T-helper 1 cell (primary cell): ENCODE measurements at regions not wholly inside any gene's neighbourhood (a gene's known extent, or its start where the extent isn't known, plus 50 kb on each side); places are given as distances from the start of the nearest gene placed in this dataset.

Source experiments
- DNase-seq, 5 donors: peaks; one replicate each; pipeline ENCODE4 v3.0.0-alpha.2; 2012 to 2020

DNA sequence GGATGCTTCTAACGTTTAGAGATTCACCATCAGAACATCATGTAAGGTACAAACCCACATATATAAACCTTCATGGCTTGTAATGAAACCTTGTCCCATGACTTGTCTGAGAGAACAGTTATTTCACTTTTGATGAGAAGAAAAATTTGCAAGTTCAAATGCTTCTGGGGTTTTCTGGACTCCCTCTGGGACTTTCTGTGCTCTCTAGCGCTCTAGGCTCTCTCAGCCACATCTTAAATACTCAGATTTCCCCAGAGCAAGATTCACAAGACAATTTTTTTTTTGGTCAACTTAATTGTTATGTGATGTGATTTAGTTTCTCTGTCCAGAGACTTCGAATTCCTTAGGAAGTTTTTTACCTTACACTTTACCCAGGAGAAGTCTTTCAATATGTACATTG lies 282.8 kb upstream of the EDNRB start:
- DNase-seq = no peak

DNA sequence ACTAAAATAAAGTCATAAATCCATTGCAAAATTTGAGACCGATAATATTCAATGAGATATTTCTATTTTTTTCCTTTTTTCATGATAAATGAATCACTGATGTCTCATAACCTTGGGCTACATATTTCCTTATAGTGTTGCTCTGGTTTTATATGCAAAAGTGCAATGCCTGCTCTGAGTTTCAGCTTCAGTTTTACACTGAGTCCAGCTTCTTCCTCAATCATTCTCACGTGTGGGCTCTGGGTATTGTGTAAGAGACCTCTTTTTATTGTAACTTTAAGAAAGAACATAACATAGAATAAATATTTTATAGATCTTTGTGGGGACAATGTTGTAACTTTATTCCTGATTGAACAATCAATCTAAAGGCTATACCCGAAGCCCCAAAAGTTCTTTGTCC lies 280.2 kb upstream of the EDNRB start:
- DNase-seq = no peak

DNA sequence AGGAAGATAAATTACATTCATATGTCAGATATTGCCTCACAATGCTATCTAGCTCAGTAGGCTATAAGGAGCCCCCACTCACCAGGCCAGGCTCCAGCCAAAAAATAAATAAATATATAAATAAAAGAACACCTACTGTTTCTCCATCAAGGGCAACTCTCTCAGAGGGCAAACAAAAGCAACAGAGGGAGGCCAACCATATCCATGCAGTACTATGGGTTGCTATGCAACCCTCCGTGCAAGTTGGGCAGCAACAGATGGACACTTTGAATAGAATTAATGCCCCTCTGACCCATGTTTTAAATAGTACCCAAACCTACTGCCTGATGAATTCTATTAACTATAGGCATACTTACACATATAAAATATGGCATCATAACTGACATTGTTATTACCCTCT lies 279.8 kb upstream of the EDNRB start:
- no peak for DNase-seq

DNA sequence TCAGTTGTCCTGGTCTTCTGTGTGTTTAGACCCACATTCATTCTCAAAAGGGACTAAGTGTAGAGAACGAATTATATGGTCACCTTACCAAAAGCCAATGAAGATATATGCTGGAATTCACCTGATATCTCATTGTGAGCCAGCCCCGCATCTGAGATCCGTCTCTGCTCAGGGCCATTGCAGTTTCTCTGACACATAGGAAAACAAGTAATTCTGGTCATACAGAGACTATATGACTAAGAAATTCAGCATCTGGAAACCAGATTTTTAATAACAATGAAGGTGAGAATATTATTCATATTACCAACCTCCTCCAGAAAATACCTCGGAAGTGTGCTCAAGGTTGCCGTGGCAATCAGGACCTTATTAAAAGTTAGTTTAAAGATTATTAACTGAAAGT lies 278.6 kb upstream of the EDNRB start:
- no peak for DNase-seq

DNA sequence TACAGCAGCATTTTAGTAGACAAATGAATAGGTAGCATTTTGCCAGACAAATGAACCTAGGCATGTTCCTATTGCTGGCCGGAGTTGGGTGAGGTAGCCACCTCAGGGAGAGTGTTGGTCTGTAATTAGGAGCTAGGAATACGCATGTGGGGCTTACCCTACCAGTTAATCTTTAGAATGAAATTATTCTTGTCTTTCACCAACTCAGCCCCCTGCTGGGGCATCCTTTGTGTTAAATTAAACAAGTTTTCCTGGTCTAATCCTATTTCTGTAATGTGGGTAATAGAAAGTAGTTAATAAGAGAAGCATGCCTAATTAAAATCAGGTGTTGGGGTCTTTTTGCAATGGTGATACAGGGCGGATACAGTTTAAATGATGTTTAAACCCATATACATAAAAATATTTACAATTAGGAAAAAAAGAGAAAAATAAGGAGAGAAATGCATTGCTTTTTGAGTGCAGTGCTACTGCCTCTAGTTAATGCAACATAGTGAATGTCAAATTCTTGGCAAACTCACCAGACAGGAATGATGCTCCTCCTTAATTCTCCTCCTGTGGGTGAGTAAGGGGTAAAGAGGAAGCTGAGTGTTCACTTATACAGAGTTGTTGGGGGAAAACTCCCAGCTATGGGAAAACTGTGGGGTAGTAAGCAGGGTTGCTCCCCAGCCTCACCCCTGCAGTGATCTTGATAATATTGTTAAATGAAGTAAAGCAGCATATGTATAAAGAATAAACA lies 276.4 kb upstream of the EDNRB start:
- DNase-seq = no peak

DNA sequence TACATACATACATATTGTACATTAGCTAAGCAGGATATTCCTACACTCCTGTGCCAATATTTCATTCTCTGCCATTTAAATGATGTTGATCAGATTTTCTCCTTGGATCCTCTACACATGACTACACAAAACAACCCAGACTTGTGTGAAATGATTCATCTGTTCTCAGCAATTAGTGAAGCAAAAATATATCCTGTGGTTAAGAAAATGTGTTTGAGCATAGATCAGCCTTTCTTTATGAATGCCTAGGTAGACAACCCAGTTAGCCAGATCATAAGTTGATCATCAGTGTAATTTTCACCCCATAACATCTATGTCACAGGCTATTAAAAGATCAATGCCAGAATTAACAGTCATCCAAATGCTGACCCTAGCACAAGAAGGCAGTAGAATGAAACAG lies 275.2 kb upstream of the EDNRB start:
- no peak for DNase-seq

DNA sequence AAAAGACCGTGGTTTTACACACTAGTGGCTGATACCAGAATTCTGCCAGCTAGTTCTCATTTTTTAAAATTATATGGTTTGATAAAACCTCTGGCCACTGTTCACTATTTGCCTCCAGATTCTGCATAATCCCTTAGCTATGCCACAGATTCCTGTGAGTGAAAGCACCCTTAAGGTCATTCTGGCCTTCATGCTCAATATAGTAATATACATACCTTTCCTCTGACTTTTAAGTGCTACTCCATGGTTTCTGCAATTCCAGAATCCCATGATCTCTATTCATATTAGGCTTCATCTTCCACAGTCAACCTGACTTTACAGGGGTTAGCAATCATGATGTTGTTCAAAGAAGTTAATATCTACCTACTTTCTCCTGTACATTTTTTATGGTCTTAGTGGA lies 274.1 kb upstream of the EDNRB start:
- DNase-seq = no peak

DNA sequence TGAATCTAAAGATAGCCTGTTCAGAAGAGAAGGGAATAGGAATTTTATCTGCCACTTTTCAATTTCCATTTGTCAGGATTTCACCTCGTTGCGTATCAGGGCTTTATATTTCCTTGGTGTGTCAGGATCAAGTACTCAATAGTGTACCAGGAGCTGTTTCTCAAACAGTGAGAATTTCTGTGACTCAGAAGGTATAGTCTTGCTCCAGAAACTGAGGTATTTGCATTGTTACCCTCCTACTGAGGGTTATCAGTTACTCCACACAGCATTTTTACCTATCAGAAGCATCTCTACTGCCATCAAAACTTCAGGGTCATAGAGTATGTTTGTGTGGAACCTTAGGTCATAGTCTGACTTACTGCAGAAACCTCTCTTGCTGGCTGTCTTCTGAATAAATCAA lies 271.7 kb upstream of the EDNRB start:
- no peak for DNase-seq

DNA sequence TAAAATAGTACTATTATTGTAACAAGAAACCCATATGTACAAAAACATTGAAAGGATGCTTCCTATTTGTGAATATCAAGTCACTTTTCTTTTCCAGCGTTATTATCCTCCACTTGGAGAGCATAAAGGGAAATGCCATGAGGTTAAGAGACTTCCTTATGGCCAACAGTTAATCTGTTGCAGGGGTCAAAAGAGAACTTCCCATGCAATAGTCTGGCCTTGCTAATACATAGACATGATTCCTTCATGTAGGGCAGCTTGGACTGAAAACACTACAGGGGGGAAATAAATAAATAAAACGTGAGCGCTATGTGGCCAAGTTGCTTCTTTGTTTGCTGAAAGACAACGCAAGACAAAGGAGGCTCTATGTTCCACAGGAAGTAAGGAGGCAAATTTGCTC lies 269.1 kb upstream of the EDNRB start:
- DNase-seq = no peak

DNA sequence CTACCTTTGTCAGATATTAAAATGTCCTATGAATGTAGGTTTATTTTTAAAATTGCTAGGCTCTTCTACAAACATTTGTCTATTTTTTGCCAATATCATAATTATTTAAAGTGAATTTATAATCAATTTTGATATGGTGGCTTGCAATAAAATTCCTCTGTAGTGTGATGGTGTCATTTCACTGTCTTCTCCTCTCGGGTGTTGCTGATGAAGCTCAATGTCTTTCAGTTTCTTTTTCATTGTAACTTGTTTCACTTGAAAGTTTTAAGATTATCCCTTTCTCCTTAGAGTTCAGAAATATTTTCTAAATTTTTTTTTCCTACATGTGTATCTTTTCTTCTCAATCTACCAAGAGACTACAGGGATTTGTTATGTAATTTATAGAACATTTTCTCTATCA lies 267.1 kb upstream of the EDNRB start:
- no peak for DNase-seq

DNA sequence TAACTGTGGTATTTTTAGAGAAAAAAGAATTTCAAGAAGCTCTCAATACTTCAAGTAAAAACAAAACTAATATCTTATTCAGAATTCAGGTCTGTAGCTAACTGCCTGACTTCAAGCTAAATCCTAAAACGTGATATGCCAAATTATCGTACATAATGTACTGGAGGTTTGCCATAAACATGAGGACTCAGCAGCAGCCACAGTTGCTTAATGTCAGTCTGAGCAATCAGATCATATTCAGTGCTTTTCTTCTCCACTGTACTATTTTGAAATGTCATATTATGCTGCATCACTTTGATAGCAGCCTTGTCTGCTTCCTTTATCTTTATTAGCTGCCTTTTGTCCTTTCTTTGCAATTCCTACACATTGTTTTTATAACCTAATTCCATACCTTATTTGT lies 265.1 kb upstream of the EDNRB start:
- no peak for DNase-seq

DNA sequence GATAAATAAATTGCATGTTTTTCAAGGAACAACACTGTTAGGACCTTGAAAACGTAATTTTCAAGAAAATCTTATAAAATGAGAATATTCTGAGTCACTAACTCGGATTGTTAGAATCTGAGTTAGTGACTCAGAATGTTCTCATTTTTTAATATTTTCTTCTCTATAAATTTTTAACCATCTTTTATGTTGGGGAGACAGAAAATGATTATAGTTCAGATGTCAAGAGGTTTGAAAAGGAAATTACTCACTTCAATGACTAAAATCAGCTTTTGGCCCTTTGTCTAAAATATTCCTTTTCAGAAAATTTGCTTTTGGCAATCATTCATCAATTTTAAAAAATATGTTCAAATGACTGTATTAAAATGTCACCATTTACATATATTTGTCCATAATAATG lies 264.2 kb upstream of the EDNRB start:
- DNase-seq = no peak

DNA sequence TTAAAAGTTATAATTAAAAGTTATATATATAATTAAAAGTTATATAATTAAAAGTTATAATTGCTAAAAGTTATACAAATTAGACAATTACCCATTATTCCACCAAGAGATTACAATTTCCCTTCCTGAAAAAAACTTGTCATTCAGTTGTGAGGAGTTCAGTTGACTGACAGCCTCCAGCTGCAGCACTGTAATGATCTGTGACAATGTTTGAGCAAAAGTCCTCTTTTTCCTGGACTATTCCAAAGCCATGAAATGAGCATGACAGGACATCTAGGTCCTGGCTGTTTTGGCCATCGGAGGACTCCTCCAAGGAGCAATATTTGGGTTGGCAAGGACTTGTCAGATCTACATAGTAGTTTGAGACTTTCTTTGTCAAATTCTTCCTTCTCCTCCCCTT lies 258.7 kb upstream of the EDNRB start:
- DNase-seq = no peak

DNA sequence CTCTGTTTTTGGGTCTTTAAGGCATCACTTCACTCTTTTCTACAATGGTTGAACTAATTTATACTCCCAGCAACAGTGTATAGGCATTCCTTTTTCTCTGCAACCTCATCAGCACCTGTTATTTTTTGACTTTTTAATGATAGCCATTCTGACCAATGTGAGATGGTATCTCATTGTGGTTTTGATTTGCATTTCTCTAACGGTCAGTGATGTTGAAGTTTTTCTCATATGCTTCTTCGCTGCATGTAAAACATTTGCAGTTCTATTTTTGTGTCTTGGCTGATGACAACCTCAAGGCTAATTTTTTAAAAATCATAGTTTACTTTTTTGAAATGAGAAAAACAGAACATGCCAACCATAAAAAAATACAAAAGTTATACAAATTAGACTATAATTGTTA lies 258.2 kb upstream of the EDNRB start:
- no peak for DNase-seq

DNA sequence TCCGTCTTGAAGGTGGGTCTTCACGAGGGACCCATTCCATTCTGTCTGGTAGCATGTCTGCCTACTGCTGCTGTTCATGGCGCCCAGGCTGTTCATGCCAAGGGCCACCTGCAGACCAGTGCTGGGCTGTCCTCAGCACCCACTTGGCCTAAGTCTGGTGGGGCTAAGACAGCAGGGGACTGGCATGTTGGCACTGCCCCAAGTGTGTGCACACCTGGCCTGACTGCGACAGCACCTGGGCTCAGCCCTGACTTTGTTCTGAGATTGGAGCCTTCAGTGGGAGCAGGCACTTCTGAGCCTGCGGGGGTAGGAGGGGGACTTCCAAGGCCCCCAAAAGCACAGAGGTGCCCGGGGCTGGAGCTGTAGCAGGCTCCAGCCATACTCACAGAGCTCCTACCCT lies 250.8 kb upstream of the EDNRB start:
- no peak for DNase-seq

DNA sequence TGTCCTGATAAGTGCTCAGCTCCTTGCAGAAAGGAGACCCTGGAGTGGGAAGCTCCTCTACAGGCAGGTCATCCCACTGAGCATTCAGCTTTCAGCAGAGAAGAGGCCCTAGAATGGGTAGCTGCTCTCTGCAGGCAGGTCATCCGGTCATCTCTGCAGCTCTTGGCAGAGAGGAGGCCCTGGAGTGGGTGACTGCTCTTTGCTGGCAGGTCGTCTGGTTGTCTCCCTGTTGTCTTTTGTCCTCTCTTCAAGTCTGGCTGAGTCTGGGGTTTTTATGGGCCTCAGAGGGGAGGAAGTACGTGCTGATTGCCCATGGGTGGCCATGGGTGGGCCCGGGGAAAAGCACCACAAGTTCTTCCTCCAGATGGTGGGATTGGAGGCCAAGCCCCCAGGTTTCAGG lies 250.3 kb upstream of the EDNRB start:
- no peak for DNase-seq

DNA sequence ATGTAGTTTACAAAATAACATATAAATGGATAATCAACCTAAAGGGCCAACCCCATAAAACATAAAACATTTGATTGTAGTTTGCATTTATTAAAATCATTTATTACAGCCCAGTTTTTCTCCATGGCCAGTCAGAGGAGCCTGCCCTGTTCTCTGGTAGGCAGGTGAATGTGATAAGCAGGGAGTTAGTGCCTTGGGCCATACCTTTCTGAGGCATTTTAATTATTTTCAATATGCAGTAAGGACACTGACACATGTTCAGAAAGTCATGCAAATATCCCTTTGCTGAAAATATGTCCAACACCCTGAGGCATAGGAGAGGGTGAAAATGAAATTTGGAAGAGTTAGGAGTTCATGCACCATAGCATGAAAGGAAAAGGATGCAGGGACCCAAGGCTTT lies 242.6 kb upstream of the EDNRB start:
- no peak for DNase-seq

DNA sequence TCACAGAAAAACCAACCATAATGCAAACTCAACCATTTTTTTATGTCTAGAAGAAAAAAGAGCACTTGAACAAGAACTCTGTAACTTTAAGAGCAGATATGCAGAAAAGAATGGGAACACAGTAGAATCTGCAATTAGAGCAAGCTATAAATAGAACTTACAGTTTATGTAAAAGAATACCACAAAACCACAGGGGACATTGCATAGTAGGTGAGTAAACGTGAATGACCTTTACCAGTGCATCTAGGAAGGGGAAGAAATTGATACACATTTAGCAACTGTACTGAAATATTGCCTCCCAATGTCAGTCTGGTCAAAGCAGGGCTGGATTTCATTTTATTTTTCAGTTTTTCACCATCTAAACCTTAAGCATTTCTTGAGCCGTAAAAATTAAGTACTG lies 242.2 kb upstream of the EDNRB start:
- DNase-seq = no peak

DNA sequence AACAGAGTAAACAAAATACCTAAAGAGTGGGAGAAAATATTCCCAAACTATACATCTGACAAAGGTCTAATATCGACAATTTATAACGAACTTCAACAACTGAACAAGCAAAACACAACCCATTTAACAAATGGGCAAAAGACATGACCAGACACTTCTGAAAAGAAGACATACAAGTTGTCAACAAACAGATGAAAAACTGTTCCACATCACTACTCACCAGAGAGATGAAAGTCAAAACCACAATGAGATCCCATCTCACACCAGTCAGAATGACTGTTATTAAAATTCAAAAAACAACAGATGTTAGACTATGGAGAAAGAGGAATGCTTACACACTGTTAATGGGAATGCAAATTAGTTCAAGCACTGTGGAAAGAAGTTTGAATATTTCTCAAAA lies 233.8 kb upstream of the EDNRB start:
- DNase-seq = no peak

DNA sequence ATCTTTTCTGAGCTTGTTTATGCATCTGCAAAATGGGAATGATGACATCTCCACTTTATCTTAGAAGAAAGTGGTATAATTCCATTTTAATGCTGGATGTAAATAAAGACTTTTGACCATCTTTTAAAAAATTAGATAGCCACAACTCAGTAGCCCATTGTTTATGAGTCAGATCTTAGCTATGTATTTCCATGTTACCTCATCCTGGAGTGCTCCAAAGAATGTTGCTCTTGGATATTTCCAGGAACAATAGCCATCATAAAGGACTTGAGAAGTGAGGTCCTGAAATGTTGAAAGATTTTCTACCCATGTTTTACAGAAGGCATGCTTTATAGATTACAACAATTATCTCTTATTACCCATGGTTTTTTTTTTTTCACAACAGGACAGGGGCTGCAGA lies 229.3 kb upstream of the EDNRB start:
- DNase-seq = no peak

DNA sequence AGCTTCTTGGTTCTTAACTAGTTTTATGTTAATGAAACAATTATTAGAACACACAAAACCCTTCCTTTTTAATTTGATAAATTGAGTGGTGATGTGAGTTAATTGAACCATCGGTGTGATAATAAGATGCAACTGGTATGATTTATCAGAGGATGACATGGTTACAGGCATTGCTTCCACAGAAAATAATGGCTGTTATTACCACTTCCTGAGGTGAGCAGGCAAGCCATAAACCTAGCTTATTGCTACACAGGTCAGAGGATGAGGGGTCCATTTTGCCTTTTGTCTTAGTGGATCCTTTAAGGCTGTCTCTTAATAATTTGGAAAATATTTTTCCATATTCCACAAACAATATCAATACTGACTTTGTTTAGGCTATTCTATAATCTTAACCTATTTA lies 226.6 kb upstream of the EDNRB start:
- no peak for DNase-seq

DNA sequence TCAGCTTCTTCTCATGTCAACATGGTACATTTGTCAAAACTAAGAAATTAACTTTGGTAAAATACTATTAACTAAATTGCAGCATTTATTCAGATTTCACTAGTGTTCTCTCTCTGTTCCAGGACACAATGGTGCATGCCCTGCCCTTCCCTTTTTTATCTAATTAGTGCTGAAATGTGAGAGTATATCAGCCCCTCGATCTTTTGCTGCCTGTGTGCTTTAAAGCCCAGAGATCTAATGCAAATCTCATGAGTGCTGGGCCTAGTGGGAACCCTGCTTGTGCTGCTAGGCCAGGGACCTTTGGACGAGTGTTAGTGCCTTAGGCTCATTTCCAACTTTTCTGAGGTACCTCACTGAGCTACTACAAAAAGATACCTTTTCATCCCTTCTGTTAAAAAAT lies 221.1 kb upstream of the EDNRB start:
- no peak for DNase-seq

DNA sequence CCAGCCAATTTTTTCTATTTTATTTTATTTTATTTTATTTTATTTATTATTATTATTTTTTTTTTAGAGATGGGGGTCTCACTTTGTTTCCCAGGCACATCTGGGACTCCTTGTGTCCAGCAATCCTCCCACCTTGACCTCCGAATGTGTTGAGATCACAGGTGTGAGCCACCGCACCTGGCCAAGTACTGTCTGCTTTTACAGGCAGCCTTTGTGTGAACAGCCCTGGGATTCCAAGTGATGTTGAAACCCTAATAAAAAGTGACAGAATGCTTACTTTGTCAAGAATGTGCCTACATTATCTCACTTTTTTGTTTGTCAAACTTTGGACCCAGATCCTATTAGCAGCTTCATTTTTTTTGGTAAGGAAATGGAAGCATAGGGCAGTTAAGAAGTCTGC lies 220.1 kb upstream of the EDNRB start:
- no peak for DNase-seq

DNA sequence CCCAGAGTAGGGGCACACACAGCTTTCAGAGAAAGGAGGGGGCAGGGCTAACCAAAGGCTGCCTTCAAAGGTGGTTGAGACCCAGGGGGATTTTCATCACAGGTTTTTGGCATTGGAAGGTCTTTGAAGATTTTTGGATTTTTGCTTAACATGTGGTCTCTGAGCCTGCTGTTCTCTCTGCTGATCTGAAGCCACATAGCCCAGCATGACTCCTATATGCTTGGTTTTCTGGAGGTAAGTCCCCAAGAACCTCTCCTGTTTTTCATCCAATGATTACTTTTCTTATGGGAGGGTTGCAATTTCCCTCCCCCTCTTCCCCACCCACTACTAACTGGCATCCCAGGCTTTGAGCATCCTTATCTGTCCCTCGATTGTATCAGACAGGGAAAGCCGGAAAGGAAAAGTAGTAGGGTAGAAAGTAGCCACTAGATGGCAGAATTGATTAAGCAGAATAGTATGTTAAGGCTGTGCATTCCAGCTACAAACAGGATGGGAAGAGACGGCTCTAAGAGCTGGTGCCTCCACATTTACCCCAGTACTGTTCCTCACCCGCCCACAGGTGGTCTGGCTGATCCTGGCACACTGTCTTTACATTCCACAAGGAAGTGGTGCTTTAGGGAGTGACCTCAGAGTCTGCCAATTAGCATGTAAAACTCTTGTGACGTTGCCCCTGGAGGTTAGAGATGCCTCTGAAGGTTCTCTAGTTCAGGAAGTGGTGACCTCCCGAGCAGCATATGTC lies 218.9 kb upstream of the EDNRB start:
- peak in 1 of 5 donors; percentile 18 for DNase-seq

DNA sequence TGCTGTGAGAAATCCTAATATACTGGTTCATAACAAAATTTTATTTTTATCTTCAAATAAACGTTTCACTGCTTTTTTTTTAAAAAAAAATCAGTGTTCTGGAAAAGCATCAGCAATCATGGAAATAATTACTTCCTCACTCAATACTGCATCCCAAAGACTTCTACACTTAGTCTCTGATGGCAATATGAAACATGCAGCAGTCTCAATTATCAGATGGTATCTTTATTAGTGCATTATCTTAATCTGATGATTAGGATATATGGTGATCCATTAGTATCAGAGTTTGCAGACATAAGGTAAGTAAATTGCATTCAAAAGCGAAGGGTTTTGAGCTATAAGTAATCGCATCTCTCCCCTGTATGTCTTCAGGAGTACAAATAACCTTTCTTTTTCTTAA lies 218.3 kb upstream of the EDNRB start:
- DNase-seq = no peak
